ENCODE measurements at regions not wholly inside any gene's neighbourhood (a gene's known extent, or its start where the extent isn't known, plus 50 kb on each side); places are given as distances from the start of the nearest gene placed in this dataset.
"Not testable (repeated sequence)": the region's sequence is repeated elsewhere in the genome, so short reads cannot be mapped to it uniquely, and the experiment has no call there.

- Histone ChIP-seq H3K36me3 (no peaks in the 10 kb centered on the region), H3K4me1 (no peaks in the 10 kb centered on the region), H3K27me3 (no peaks in the 10 kb centered on the region), H3K4me3 (no peak overlapping the region), H3K9me3 (no peaks in the 10 kb centered on the region), H3K27ac (no peak overlapping the region)
- no peak for DNase-seq
- TF ChIP-seq CTCF (IDR thresholded peaks at IDR 0.05) (no peak), POLR2A (IDR thresholded peaks at IDR 0.05) (no peak)
- intact Hi-C loops (cut with DNase I) = no loop called here
- WGBS, 2 donors = 73 to 81% methylated on average over 4 of the region's 4 CpGs
These were observed 388.7 kb downstream of the PCDH10 start for GRCh38 chr4:133537780-133538281.

GRCh38 chr4:133534224-133534623 lies 385.1 kb downstream of the PCDH10 start:
- WGBS, 2 donors = 62 to 67% methylated on average over 6 of the region's 6 CpGs
- H3K4me3 ChIP-seq; DNase-seq; H3K27me3 ChIP-seq; intact Hi-C loops (cut with DNase I); H3K9me3 ChIP-seq; H3K27ac ChIP-seq; H3K4me1 ChIP-seq; H3K36me3 ChIP-seq: not testable (repeated sequence)

GRCh38 chr4:133524369-133524768 lies 375.3 kb downstream of the PCDH10 start:
- Histone ChIP-seq H3K27me3 (no peaks in the 10 kb centered on the region), H3K9me3 (no peaks in the 10 kb centered on the region), H3K27ac (no peak overlapping the region), H3K36me3 (no peaks in the 10 kb centered on the region), H3K4me3 (no peak overlapping the region), H3K4me1 (no peaks in the 10 kb centered on the region)
- intact Hi-C loops (cut with DNase I) = no loop called here
- TF ChIP-seq CTCF (IDR thresholded peaks at IDR 0.05) = no peak
- TF ChIP-seq POLR2A (IDR thresholded peaks at IDR 0.05) = no peak
- no peak for DNase-seq
- 28 to 29% methylated on average over 1 of the region's 1 CpG for WGBS, 2 donors

GRCh38 chr4:133513901-133514300 lies 364.8 kb downstream of the PCDH10 start:
- H3K4me1 ChIP-seq = no peaks in the 10 kb centered on the region
- no peaks in the 10 kb centered on the region for H3K27me3 ChIP-seq
- H3K27ac ChIP-seq = no peak overlapping the region
- no peak overlapping the region for H3K4me3 ChIP-seq
- TF ChIP-seq POLR2A (IDR thresholded peaks at IDR 0.05) (no peak), CTCF (IDR thresholded peaks at IDR 0.05) (no peak)
- no peaks in the 10 kb centered on the region for H3K36me3 ChIP-seq
- H3K9me3 ChIP-seq = no peaks in the 10 kb centered on the region
- no peak for DNase-seq
- intact Hi-C loops (cut with DNase I) = no loop called here

GRCh38 chr4:133498149-133498548 lies 349.1 kb downstream of the PCDH10 start:
- H3K4me1 ChIP-seq = no peaks in the 10 kb centered on the region
- intact Hi-C loops (cut with DNase I) = no loop called here
- H3K27ac ChIP-seq = no peak overlapping the region
- no peak for TF ChIP-seq CTCF (IDR thresholded peaks at IDR 0.05)
- TF ChIP-seq POLR2A (IDR thresholded peaks at IDR 0.05) = no peak
- no peak overlapping the region for H3K4me3 ChIP-seq
- H3K27me3 ChIP-seq = no peaks in the 10 kb centered on the region
- WGBS, 2 donors = 81 to 83% methylated on average over 6 of the region's 6 CpGs
- H3K36me3 ChIP-seq = no peaks in the 10 kb centered on the region
- DNase-seq = no peak
- no peaks in the 10 kb centered on the region for H3K9me3 ChIP-seq

GRCh38 chr4:133493776-133494175 lies 344.7 kb downstream of the PCDH10 start:
- WGBS, 2 donors = 35 to 40% methylated on average over 1 of the region's 1 CpG
- Histone ChIP-seq H3K27me3 (no peaks in the 10 kb centered on the region), H3K36me3 (no peaks in the 10 kb centered on the region), H3K27ac (no peak overlapping the region), H3K4me3 (no peak overlapping the region), H3K9me3 (no peaks in the 10 kb centered on the region), H3K4me1 (no peaks in the 10 kb centered on the region)
- no peak for DNase-seq
- no peak for TF ChIP-seq CTCF (IDR thresholded peaks at IDR 0.05)
- no peak for TF ChIP-seq POLR2A (IDR thresholded peaks at IDR 0.05)
- intact Hi-C loops (cut with DNase I) = no loop called here
